ENCODE measurements at regions not wholly inside any gene's neighbourhood (a gene's known extent, or its start where the extent isn't known, plus 50 kb on each side); places are given as distances from the start of the nearest gene placed in this dataset.
A peak's percentile ranks its signal among the peaks of the same experiment; 100 is the strongest.

- no peak for TF ChIP-seq CTCF (conservative IDR thresholded peaks at IDR 0.05)
- Mint-ChIP-seq H3K27me3 (ENCODE audit: low read depth) (no peaks in the 10 kb centered on the region), H3K27ac (ENCODE audit: unreplicated experiment) (no peak overlapping the region), H3K4me3 (no peak overlapping the region), H3K9me3 (no peaks in the 10 kb centered on the region), H3K4me1 (peaks cover 10% of the 10 kb centered on the region), H3K36me3 (ENCODE audit: low read depth) (peaks cover 3% of the 10 kb centered on the region)
- no peak for DNase-seq (ENCODE audit: low read depth, low spot score)
Measured at GRCh38 chr7:94222516-94222915, 172.2 kb upstream of the COL1A2 start.

GRCh38 chr7:94223375-94224084 is 171.2 kb upstream of the COL1A2 start:
- peak; percentile 39 for TF ChIP-seq CTCF (conservative IDR thresholded peaks at IDR 0.05)
- no peaks in the 10 kb centered on the region for H3K27me3 Mint-ChIP-seq (ENCODE audit: low read depth)
- peaks cover 3% of the 10 kb centered on the region for H3K36me3 Mint-ChIP-seq (ENCODE audit: low read depth)
- H3K4me1 Mint-ChIP-seq, result peaks cover 10% of the 10 kb centered on the region
- no peak overlapping the region for H3K27ac Mint-ChIP-seq (ENCODE audit: unreplicated experiment)
- H3K4me3 Mint-ChIP-seq, result peak overlapping the region; percentile 10
- peak; percentile 17 for DNase-seq (ENCODE audit: low read depth, low spot score)
- no peaks in the 10 kb centered on the region for H3K9me3 Mint-ChIP-seq

- H3K27ac Mint-ChIP-seq (ENCODE audit: unreplicated experiment), result no peak overlapping the region
Measured at GRCh38 chr7:94228223-94228622, 166.5 kb upstream of the COL1A2 start.

GRCh38 chr7:94228678-94229077 is 166.0 kb upstream of the COL1A2 start:
- Mint-ChIP-seq H3K4me1 (peaks cover 6% of the 10 kb centered on the region), H3K27me3 (ENCODE audit: low read depth) (no peaks in the 10 kb centered on the region), H3K4me3 (no peak overlapping the region), H3K9me3 (peaks cover 5% of the 10 kb centered on the region), H3K36me3 (ENCODE audit: low read depth) (peaks cover 5% of the 10 kb centered on the region), H3K27ac (ENCODE audit: unreplicated experiment) (no peak overlapping the region)
- no peak for DNase-seq (ENCODE audit: low read depth, low spot score)
- no peak for TF ChIP-seq CTCF (conservative IDR thresholded peaks at IDR 0.05)

More at GRCh38 chr7:94228223-94228622, 166.5 kb upstream of the COL1A2 start:
- peaks cover 5% of the 10 kb centered on the region for H3K36me3 Mint-ChIP-seq (ENCODE audit: low read depth)
- peaks cover 5% of the 10 kb centered on the region for H3K9me3 Mint-ChIP-seq
- no peak for DNase-seq (ENCODE audit: low read depth, low spot score)
- no peak for TF ChIP-seq CTCF (conservative IDR thresholded peaks at IDR 0.05)
- H3K27me3 Mint-ChIP-seq (ENCODE audit: low read depth), result no peaks in the 10 kb centered on the region
- no peak overlapping the region for H3K4me3 Mint-ChIP-seq
- peaks cover 10% of the 10 kb centered on the region for H3K4me1 Mint-ChIP-seq

GRCh38 chr7:94231305-94231704 is 163.4 kb upstream of the COL1A2 start:
- Mint-ChIP-seq H3K4me3 (no peak overlapping the region), H3K36me3 (ENCODE audit: low read depth) (peaks cover 5% of the 10 kb centered on the region), H3K27me3 (ENCODE audit: low read depth) (no peaks in the 10 kb centered on the region), H3K27ac (ENCODE audit: unreplicated experiment) (no peak overlapping the region), H3K9me3 (peaks cover 5% of the 10 kb centered on the region), H3K4me1 (no peaks in the 10 kb centered on the region)
- no peak for TF ChIP-seq CTCF (conservative IDR thresholded peaks at IDR 0.05)
- no peak for DNase-seq (ENCODE audit: low read depth, low spot score)
